Activated CD8-positive, alpha-beta memory T cell treated with anti-CD3 and anti-CD28 coated beads for 36 hours (primary cell): ENCODE measurements at regions not wholly inside any gene's neighbourhood (a gene's known extent, or its start where the extent isn't known, plus 50 kb on each side); places are given as distances from the start of the nearest gene placed in this dataset.
"Not testable (repeated sequence)": the region's sequence is repeated elsewhere in the genome, so short reads cannot be mapped to it uniquely, and the experiment has no call there.

ENCODE experiments used
- CTCF ChIA-PET: fragments of 350-600 bp; sonication (Branson Sonifier 250); formaldehyde crosslinking; loops from one replicate; lab custom pipeline; 2021; ENCODE audit warnings: antibody characterized with exemption; lab: Charles Lee
- POLR2A ChIA-PET: fragments of 350-600 bp; sonication (Branson Sonifier 250); formaldehyde crosslinking; loops from one replicate; lab custom pipeline; 2021; ENCODE audit warnings: antibody characterized with exemption; lab: Charles Lee

GRCh38 chr7:8809320-8809719, 375.9 kb downstream of the NXPH1 start:
- CTCF ChIA-PET = no interaction called here

GRCh38 chr7:8817448-8818036, 384.1 kb downstream of the NXPH1 start:
- CTCF ChIA-PET = no interaction called here

More at GRCh38 chr7:8809320-8809719, 375.9 kb downstream of the NXPH1 start:
- POLR2A ChIA-PET = no interaction called here

DNA sequence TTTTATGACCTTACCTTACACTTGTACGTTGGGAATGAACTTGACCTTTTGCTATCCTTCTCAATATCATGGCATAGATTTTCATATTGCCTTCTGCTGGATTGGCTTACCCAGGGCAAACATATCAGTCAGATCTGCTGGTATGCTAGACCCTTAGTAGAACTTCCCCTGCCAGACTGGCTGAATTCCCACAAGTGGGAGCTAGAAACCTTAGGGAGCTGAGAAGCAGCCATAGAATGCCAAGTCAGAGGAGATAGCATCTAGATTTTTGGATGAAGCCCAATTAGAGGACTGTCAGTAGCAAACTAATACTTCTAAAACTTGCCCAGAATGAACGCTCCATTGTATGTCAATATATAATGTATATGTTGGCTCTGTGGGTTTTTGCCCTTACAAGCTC, 385.0 kb downstream of the NXPH1 start:
- POLR2A ChIA-PET = no interaction called here
- CTCF ChIA-PET = no interaction called here

More at GRCh38 chr7:8817448-8818036, 384.1 kb downstream of the NXPH1 start:
- POLR2A ChIA-PET = no interaction called here

DNA sequence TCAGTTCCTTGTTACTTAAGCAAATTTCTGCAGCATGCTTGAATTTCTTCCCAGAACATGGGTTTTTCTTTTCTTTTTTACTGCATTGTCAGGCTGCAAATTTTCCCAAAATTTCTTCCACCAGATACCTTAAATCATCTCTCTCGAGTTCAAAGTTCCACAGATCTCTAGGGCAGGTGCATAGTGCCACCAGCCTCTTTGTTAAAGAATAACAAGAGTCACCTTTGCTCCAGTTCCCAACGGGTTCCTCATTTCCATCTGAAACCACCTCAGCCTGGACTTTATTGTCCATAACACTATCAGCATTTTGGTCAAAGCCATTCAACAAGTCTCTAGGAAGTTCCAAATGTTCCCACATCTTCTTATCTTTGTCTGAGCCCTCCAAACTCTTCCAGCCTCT, 389.2 kb downstream of the NXPH1 start:
- CTCF ChIA-PET = no interaction called here

DNA sequence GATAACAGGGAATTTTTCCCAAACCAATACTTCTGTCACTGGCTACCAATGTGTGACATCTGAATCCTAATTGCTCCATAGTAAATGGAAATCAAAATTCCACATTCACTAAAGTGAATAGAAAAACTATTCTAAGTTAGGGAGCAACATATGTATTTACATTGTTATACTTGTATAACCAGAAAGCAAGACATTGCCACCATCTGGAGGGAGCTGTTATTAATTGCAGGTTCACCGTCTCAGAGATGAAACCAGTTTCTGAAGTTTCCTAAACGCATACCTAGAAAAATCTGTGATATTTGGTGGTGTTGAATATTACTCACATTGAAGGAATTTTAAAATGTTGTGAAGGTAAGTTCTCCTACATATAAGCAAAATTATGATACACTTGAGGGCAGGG, 390.1 kb downstream of the NXPH1 start:
- CTCF ChIA-PET = no interaction called here
- POLR2A ChIA-PET = no interaction called here

More for the DNA sequence above, 389.2 kb downstream of the NXPH1 start:
- POLR2A ChIA-PET = no interaction called here

GRCh38 chr7:8827329-8827728, 393.9 kb downstream of the NXPH1 start:
- CTCF ChIA-PET = no interaction called here
- POLR2A ChIA-PET = no interaction called here

DNA sequence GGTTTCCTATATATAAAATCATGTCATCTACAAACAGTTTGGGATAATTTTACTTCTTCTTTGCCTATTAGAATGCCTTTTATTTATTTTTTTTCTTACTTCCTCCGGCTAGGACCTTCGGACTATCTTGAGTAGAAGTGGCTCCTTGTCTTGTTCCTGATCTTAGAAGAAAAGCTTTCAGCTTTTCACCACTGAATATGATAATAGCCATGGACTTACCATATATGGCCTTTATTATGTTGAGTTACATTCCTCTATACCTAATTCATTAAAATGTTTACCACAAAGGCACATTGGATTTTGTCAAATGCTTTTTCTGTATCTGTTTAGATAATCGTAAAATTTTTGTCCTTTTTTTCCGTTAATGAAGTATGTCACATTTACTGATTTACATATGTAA, 395.7 kb downstream of the NXPH1 start:
- ChIA-PET POLR2A (no interaction called here), CTCF (no interaction called here)

DNA sequence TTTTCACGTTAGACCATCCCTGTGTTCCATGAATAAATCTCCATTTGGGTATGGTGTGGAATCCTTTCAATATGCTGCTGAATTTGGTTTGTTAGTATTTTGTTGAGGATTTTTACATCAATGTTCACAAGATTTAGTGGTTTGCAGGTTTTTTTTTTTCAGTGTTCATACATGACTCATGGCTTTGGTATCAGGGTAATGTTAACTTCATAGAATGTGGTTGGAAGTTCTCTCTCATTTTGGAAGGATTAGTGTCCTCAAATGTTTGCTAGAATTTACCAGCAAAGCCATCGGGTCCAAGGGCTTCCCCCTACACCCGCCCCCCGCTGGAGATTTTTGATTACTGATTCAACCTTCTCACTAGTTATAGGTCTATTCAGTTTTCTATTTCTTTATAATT, 398.0 kb downstream of the NXPH1 start:
- ChIA-PET POLR2A (no interaction called here), CTCF (no interaction called here)

- ChIA-PET POLR2A (no interaction called here), CTCF (no interaction called here)
Measured at GRCh38 chr7:8833355-8833754, 399.9 kb downstream of the NXPH1 start.

DNA sequence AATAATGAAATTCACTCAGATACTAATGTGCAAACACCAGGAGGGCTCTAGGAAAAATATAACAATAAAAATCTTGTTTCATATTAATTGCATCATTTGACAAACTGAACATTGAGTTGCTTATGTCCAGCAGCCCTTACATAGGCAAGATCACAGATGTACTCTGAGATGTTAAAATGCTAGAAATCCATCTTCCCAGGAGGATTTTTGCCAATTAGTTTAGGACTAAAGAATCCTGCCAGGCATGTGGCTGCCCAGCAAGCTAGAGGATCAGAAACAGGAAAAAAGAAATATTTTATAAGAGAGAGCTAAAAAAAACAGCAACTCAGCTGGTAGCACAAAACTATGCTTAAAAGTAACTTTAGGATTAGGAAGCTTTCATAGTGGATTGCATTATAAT, 407.8 kb downstream of the NXPH1 start:
- POLR2A ChIA-PET = no interaction called here
- CTCF ChIA-PET = no interaction called here

DNA sequence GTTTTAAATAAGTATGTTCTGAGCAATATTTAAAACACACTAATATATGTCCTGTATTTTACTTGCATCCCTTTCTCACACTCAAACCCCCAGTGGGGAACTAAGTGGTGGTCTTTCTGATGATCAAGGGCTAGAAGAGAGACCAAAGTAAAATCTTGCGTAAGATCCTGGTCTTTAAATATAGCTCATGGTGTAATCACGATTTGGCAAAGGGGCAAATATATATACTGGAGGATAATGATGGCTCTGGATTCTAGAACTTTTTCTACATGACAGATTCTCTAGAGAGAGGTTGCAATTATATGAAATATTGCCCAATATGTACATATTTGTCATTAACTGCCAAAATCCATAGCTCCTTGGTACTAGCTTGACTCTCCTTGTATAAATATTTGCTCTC, 438.3 kb downstream of the NXPH1 start:
- CTCF ChIA-PET = no interaction called here
- POLR2A ChIA-PET = no interaction called here

GRCh38 chr7:8881916-8882315, 448.5 kb downstream of the NXPH1 start:
- ChIA-PET CTCF (no interaction called here), POLR2A (no interaction called here)

- ChIA-PET CTCF (no interaction called here), POLR2A (no interaction called here)
Measured at GRCh38 chr7:8885480-8886000, 452.1 kb downstream of the NXPH1 start.

DNA sequence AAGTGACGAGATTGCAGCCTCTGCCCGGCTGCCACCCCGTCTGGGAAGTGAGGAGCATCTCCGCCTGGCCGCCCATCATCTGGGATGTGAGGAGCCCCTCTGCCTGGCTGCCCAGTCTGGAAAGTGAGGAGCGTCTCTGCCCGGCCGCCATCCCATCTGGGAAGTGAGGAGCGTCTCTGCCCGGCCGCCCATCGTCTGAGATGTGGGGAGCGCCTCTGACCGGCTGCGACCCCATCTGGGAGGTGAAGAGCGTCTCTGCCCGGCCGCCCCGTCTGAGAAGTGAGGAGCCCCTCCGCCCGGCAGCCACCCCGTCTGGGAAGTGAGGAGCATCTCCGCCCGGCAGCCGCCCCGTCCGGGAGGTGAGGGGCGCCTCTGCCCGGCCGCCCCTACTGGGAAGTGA, 456.9 kb downstream of the NXPH1 start:
- POLR2A ChIA-PET, CTCF ChIA-PET: not testable (repeated sequence)

DNA sequence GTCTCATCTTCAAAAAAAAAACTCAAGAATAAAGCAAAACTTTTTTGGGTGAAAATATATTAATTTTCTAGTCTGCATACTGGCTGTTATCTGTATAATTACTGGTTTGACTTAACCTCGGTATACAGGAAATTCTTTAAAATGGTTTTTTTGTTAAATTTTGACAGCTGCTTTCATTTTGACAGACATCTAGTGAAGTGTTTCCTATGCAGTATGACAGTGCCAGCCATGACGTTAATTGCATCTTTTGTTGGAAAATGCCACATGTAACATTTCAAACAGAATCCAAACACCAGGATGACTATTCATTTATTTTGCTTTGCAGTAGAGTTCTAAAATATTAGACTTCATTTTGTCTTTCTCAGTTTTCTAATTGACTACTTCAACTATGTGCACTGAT, 460.4 kb downstream of the NXPH1 start:
- ChIA-PET CTCF (no interaction called here), POLR2A (no interaction called here)

DNA sequence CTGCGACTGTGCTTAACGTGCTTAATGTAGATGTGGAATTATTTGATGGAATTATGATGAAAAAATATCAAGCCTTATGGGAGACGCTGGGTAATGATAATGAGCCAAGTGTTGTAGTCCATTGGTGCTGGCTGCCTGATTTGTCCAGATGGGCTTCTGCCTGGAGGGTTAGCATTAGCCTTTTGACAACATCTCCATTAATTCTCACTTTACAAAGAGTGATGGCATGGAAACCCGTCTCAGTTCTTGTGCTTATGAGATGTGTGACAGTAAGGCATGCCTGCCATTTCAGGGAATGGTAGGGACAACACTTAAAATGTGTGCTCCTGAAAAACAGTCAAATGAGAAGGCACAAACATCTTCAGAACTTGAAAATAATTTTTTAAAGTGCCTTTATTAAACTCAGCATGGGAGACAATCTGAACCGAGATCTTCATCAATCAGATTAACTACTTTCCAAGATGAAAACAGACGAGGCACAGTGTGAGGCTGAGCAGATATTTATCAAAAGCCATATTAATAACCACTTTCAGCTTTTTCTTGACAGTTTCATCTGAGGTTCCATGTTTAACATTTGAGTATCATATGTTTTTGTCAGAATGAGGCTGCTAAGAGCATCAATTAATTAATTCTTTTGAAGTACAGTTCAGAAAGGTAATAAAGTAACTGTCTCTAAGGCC, 473.1 kb downstream of the NXPH1 start:
- CTCF ChIA-PET = no interaction called here
- POLR2A ChIA-PET = no interaction called here

DNA sequence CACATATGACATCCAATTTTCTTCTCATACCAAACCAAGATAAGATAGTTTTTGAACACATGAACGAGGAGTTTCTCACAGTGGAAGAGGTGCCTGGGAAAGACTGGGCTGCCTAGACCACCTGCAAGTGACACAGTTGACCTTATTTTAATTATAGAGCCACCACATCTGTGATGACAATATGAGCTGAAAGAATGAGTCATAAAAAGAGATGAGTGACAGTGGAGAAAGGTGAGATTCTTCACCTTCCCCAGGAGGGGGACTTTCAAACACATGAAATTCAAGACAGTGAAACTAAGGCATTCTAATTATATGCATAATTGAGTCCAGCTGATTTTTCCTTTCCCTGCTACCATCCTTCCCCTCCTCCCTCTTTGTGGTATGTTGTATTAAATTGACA, 475.5 kb downstream of the NXPH1 start:
- ChIA-PET CTCF (no interaction called here), POLR2A (no interaction called here)

DNA sequence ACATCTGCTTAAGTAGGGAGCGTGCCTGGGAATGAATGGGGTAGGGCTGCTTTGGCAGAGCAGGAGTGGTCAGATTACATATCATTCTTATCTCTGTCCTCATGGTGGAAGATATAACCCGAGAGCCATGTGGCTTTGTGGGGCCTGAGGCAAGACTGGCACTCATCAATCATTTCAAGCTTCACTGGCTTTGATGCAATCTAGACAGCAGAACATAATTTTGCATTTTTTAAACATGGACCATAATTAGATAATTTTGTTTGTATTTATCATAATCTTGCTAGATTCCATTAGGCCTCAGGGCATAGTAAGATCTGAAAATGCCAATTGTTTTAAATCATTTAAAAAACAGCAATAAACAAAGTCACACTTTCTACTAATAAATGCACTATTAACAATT, 480.3 kb downstream of the NXPH1 start:
- POLR2A ChIA-PET = no interaction called here
- CTCF ChIA-PET = no interaction called here

DNA sequence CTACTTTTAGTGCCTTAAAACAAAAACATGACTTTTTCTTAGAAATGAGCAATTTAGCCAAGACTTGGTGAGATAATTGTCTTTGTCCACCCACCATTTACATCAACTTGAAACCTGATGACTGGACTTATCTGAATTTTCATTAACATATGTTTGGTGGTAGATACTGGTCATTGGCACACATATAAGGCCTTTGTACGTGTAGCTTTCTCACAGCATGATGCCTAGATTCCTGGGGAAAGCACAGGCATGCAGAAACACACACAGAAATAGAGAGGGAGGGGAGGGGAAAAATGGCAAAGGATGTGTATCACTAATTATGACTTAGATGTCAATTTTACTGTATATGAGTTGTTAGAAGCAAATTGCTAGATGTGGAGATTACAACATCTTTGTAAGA, 488.4 kb downstream of the NXPH1 start:
- CTCF ChIA-PET = no interaction called here
- POLR2A ChIA-PET = no interaction called here

GRCh38 chr7:8922726-8923125, 489.3 kb downstream of the NXPH1 start:
- CTCF ChIA-PET = no interaction called here

GRCh38 chr7:8923164-8923806, 489.9 kb downstream of the NXPH1 start:
- CTCF ChIA-PET = no interaction called here

More at GRCh38 chr7:8922726-8923125, 489.3 kb downstream of the NXPH1 start:
- POLR2A ChIA-PET = no interaction called here

More at GRCh38 chr7:8923164-8923806, 489.9 kb downstream of the NXPH1 start:
- POLR2A ChIA-PET = no interaction called here
